CD4-positive, alpha-beta T cell (primary cell): ENCODE measurements at regions not wholly inside any gene's neighbourhood (a gene's known extent, or its start where the extent isn't known, plus 50 kb on each side); places are given as distances from the start of the nearest gene placed in this dataset.

Source experiments
- ATAC-seq: fragments of 200-7000 bp; cut with Tn5 transposase; one replicate; pipeline ENCODE4 v1.10.0; 2022; ENCODE audit warnings: mild to moderate bottlenecking; ENCODE audit not compliant: poor library complexity
- CTCF ChIA-PET: fragments of 350-600 bp; sonication (Branson Sonifier 250); formaldehyde crosslinking; loops from one replicate; lab custom pipeline; 2021; ENCODE audit warnings: antibody characterized with exemption, inconsistent platforms; lab: Charles Lee
- POLR2A ChIA-PET: fragments of 350-600 bp; sonication (Branson Sonifier 250); formaldehyde crosslinking; loops from one replicate; lab custom pipeline; 2021; ENCODE audit warnings: antibody characterized with exemption, inconsistent platforms; lab: Charles Lee
- DNase-seq, 14 experiments: peaks; one replicate each; pipeline ENCODE4 v3.0.0-alpha.2; 2013 to 2020; ENCODE audit warnings: mixed read lengths in 2 of 14
- H3K27ac ChIP-seq, 2 donors: one replicate each; pipeline versions ENCODE4 v1.5.1 to v1.7.0; 2013; ENCODE audit warnings: low read length in 2 of 2, low read depth in 1 of 2, mild to moderate bottlenecking in 1 of 2
- H3K27me3 ChIP-seq, 2 experiments: 1 replicate in 1 of 2; 2 replicates in 1 of 2; pipeline versions ENCODE4 v1.6.1 to v1.7.0; 2013; ENCODE audit warnings: low read length in 2 of 2, control low read depth in 1 of 2, mild to moderate bottlenecking in 1 of 2, moderate library complexity in 1 of 2; ENCODE audit not compliant: insufficient read depth in 2 of 2, control insufficient read depth in 1 of 2
- H3K36me3 ChIP-seq: one replicate; pipeline ENCODE4 v1.6.1; 2013; ENCODE audit warnings: low read length, control low read depth; ENCODE audit not compliant: insufficient read depth
- H3K4me1 ChIP-seq: one replicate; pipeline ENCODE4 v1.6.1; 2013; ENCODE audit warnings: low read length, control low read depth; ENCODE audit not compliant: insufficient read depth
- H3K4me3 ChIP-seq: one replicate; pipeline ENCODE4 v1.5.1; 2013; ENCODE audit warnings: mild to moderate bottlenecking, low read length, moderate library complexity
- H3K9me3 ChIP-seq, 2 experiments: 1 replicate in 1 of 2; 2 replicates in 1 of 2; pipeline versions ENCODE4 v1.6.1 to v1.7.0; 2013; ENCODE audit warnings: low read length in 2 of 2, mild to moderate bottlenecking in 2 of 2, control low read depth in 1 of 2, moderate library complexity in 1 of 2; ENCODE audit not compliant: control insufficient read depth in 1 of 2, insufficient read depth in 1 of 2
- H3K27ac Mint-ChIP-seq: one replicate; pipeline ENCODE4 v1.8.0; 2020; ENCODE audit warnings: mixed read lengths
- H3K27me3 Mint-ChIP-seq: one replicate; pipeline ENCODE4 v1.8.0; 2021; ENCODE audit warnings: mixed read lengths
- H3K36me3 Mint-ChIP-seq: one replicate; pipeline ENCODE4 v1.8.0; 2021; ENCODE audit warnings: low read depth, mixed read lengths
- H3K4me1 Mint-ChIP-seq: one replicate; pipeline ENCODE4 v1.8.0; 2021; ENCODE audit warnings: low read depth, mixed read lengths
- H3K4me3 Mint-ChIP-seq: one replicate; pipeline ENCODE4 v1.8.0; 2020; ENCODE audit warnings: mild to moderate bottlenecking, mixed read lengths
- H3K9me3 Mint-ChIP-seq: one replicate; pipeline ENCODE4 v1.8.0; 2020; ENCODE audit warnings: mixed read lengths
- CTCF ChIP-seq: fragments of 200-600 bp; IDR thresholded peaks from one replicate; pipeline ENCODE4 v1.8.0; 2022; ENCODE audit warnings: antibody characterized with exemption, mild to moderate bottlenecking
- intact Hi-C, 2 experiments: fragments of 100-400 bp; cut with DNase I in 1 of 2; cut with micrococcal nuclease in 1 of 2; formaldehyde crosslinking; loops; one replicate each; pipeline versions ENCODE4 v1.15.1 to v1.9.0; 2023 to 2025; cut with DNase I, micrococcal nuclease

- Histone ChIP-seq H3K9me3 (no peaks in the 10 kb centered on the region), H3K4me1 (no peaks in the 10 kb centered on the region), H3K36me3 (no peaks in the 10 kb centered on the region), H3K27ac (no peak overlapping the region), H3K27me3 (no peaks in the 10 kb centered on the region), H3K4me3 (no peak overlapping the region)
- CTCF ChIA-PET: interaction anchor here (0.6 kb wide), 1 partner anchor 13 kb away, joined by 3 read pairs; no protein-coding TSS in a partner anchor
- POLR2A ChIA-PET: no interaction called here
- H3K4me3 Mint-ChIP-seq: no peak overlapping the region
- no peaks in the 10 kb centered on the region for H3K27me3 Mint-ChIP-seq
- TF ChIP-seq CTCF: no peak
- H3K9me3 Mint-ChIP-seq: no peaks in the 10 kb centered on the region
- no peak overlapping the region for H3K27ac Mint-ChIP-seq
- no peaks in the 10 kb centered on the region for H3K36me3 Mint-ChIP-seq
- intact Hi-C loops: no loop called here
- DNase-seq: no peak
- H3K4me1 Mint-ChIP-seq: no peaks in the 10 kb centered on the region
- no peak for ATAC-seq
These were observed 221.9 kb upstream of the PROK2 start for GRCh38 chr3:72006631-72007556.

DNA sequence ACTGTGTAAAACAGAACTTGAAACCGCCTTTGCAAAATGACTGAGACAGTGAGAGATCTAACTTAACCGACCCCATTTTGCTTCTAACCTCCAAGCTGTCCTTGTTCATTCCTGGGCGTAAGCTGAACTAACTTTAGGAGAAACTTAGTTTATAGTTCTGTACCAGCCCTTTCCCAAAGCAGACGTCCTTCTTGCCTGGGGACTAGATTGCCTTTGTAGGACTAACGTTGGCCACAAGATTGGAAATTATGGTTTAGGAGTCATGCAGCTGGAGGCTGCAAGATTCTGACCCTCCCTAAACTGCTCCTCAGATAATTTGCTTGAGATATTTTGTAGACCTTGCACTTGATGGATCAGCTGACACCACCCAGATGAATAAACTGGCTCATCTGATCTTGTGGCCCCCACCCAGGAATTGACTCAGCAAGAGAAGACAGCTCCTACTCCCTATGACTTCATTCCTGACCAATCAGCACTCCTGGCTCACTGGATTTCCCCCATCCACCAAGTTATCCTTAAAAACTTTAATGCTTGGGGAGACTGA is 219.9 kb upstream of the PROK2 start:
- H3K9me3 Mint-ChIP-seq: no peaks in the 10 kb centered on the region
- Histone ChIP-seq H3K27me3 (no peaks in the 10 kb centered on the region), H3K27ac (no peak overlapping the region), H3K4me1 (no peaks in the 10 kb centered on the region), H3K36me3 (no peaks in the 10 kb centered on the region), H3K9me3 (no peaks in the 10 kb centered on the region), H3K4me3 (no peak overlapping the region)
- TF ChIP-seq CTCF: no peak
- no peak overlapping the region for H3K4me3 Mint-ChIP-seq
- no peak overlapping the region for H3K27ac Mint-ChIP-seq
- no peaks in the 10 kb centered on the region for H3K36me3 Mint-ChIP-seq
- no peaks in the 10 kb centered on the region for H3K27me3 Mint-ChIP-seq
- ChIA-PET POLR2A (no interaction called here), CTCF (interaction anchor here (0.6 kb wide), 1 partner anchor 20 kb away, joined by 3 read pairs; no protein-coding TSS in a partner anchor)
- intact Hi-C loops: no loop called here
- ATAC-seq (no peak), DNase-seq (peak in 2 of 14 experiments; percentile 17 to 49)
- no peaks in the 10 kb centered on the region for H3K4me1 Mint-ChIP-seq

- Histone ChIP-seq H3K27me3 (no peaks in the 10 kb centered on the region), H3K4me3 (no peak overlapping the region), H3K4me1 (no peaks in the 10 kb centered on the region), H3K27ac (no peak overlapping the region), H3K9me3 (no peaks in the 10 kb centered on the region), H3K36me3 (no peaks in the 10 kb centered on the region)
- CTCF ChIA-PET: no interaction called here
- H3K4me1 Mint-ChIP-seq: no peaks in the 10 kb centered on the region
- H3K27me3 Mint-ChIP-seq: no peaks in the 10 kb centered on the region
- H3K4me3 Mint-ChIP-seq: no peak overlapping the region
- H3K9me3 Mint-ChIP-seq: no peaks in the 10 kb centered on the region
- no peak for ATAC-seq
- DNase-seq: no peak
- POLR2A ChIA-PET: no interaction called here
- no peaks in the 10 kb centered on the region for H3K36me3 Mint-ChIP-seq
- no peak for TF ChIP-seq CTCF
- H3K27ac Mint-ChIP-seq: no peak overlapping the region
- intact Hi-C loops: no loop called here
These were observed 219.0 kb upstream of the PROK2 start for GRCh38 chr3:72003936-72004335.
